A673 (cell line): ENCODE measurements at regions not wholly inside any gene's neighbourhood (a gene's known extent, or its start where the extent isn't known, plus 50 kb on each side); places are given as distances from the start of the nearest gene placed in this dataset.

Experiments
- BruUV-seq: library from RNA; stranded (reverse); fragments of 400-500 nt; replicated peaks from 2 replicates; lab custom pipeline; 2021; lab: Mats Ljungman, UMichigan
- CTCF ChIA-PET: fragments of 300-600 bp; sonication (Branson Sonifier 250); formaldehyde crosslinking; loops from one replicate; lab custom pipeline; 2022; ENCODE audit warnings: antibody characterized with exemption; lab: Charles Lee
- POLR2A ChIA-PET: fragments of 300-600 bp; sonication (Branson Sonifier 250); formaldehyde crosslinking; loops from one replicate; lab custom pipeline; 2022; ENCODE audit warnings: antibody characterized with exemption; ENCODE audit not compliant: low non-redundant PET; lab: Charles Lee
- DNase-seq: peaks from one replicate; pipeline ENCODE4 v3.0.0-alpha.2; 2015; ENCODE audit warnings: low spot score
- H3K27ac ChIP-seq: fragments of 200-600 bp; sonication (generic); 2 replicates; pipeline ENCODE4 v1.5.1; 2016; ENCODE audit warnings: mixed run types, low read depth, mild to moderate bottlenecking, mixed read lengths, antibody characterized with exemption, low read length; ENCODE audit not compliant: poor library complexity, severe bottlenecking
- H3K27me3 ChIP-seq: fragments of 200-600 bp; sonication (generic); replicated peaks from 2 replicates; pipeline ENCODE4 v1.6.1; 2017; ENCODE audit warnings: mixed run types, low read depth, mild to moderate bottlenecking, mixed read lengths, antibody characterized with exemption, low read length; ENCODE audit not compliant: insufficient read depth, poor library complexity
- H3K36me3 ChIP-seq: fragments of 200-600 bp; sonication (generic); 2 replicates; pipeline ENCODE4 v1.6.1; 2016; ENCODE audit warnings: mixed run types, mild to moderate bottlenecking, mixed read lengths, antibody characterized with exemption, low read length; ENCODE audit not compliant: insufficient read depth, poor library complexity, severe bottlenecking
- H3K4me1 ChIP-seq: fragments of 200-600 bp; sonication (generic); 2 replicates; pipeline ENCODE4 v1.6.1; 2017; ENCODE audit warnings: mixed run types, mild to moderate bottlenecking, mixed read lengths, antibody characterized with exemption, low read length; ENCODE audit not compliant: insufficient read depth, poor library complexity, severe bottlenecking
- H3K4me3 ChIP-seq: fragments of 200-600 bp; sonication (generic); 2 replicates; pipeline ENCODE4 v1.5.1; 2016; ENCODE audit warnings: low read depth, mixed run types, mild to moderate bottlenecking, mixed read lengths, low read length; ENCODE audit not compliant: poor library complexity, severe bottlenecking
- H3K9me3 ChIP-seq: fragments of 200-600 bp; sonication (generic); 2 replicates; pipeline ENCODE4 v1.6.1; 2016; ENCODE audit warnings: mixed run types, low read depth, mild to moderate bottlenecking, mixed read lengths, antibody characterized with exemption, low read length; ENCODE audit not compliant: poor library complexity, severe bottlenecking
- EZH2 ChIP-seq: fragments of 200-600 bp; sonication (generic); IDR thresholded peaks from 2 replicates; pipeline ENCODE4 v1.6.1; 2017; ENCODE audit warnings: borderline replicate concordance, low read depth, mild to moderate bottlenecking, mixed read lengths, antibody characterized with exemption, low read length; ENCODE audit not compliant: poor library complexity, severe bottlenecking
- intact Hi-C: fragments of 100-400 bp; cut with micrococcal nuclease; formaldehyde crosslinking; loops from one replicate; pipeline ENCODE4 v1.10.0; 2022; ENCODE audit not compliant: unreplicated experiment
- TF ChIP-seq, protein P1 (sequence below): fragments of 300-800, 200-600 bp; sonication (generic); conservative IDR thresholded peaks from 2 replicates; pipeline ENCODE4 v1.5.1; 2017; ENCODE audit warnings: low read depth, mild to moderate bottlenecking, antibody characterized with exemption, low read length, moderate library complexity, mixed read lengths

DNA sequence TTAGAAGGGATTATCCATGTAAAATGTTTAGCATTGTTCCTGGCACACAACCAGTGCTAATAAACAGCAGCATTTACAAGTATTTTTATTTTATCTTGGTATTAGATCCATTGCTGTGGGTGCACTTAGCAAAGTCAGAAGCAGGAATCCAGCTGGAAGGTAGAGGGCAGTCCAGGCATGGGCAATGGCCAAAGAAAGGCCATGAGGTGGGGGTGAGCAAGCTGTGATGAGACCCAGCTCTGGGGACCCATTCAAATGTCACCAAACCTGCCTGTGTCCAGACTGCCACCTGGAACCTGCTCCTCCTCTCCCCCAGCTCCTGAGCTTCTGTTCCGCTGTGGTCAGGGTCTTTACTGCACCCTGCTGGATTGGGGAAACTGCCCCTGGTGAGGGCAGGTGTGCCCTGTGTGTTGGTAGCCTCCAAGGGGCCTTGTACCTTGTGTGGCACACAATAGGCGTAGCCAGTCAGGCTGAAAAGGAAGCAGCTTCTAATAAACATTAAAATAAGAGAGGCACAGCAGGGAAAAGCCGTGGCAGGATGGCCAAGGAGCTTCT lies 118.0 kb upstream of the CRHR1 start:
- no peak overlapping the region for H3K4me3 ChIP-seq
- ChIA-PET CTCF (no interaction called here), POLR2A (no interaction called here)
- no peaks in the 10 kb centered on the region for H3K9me3 ChIP-seq
- intact Hi-C loops: no loop called here
- no peak overlapping the region for H3K27ac ChIP-seq
- H3K27me3 ChIP-seq: no peaks in the 10 kb centered on the region
- BruUV-seq: no TSS peak
- no peaks in the 10 kb centered on the region for H3K4me1 ChIP-seq
- H3K36me3 ChIP-seq: no peaks in the 10 kb centered on the region
- TF ChIP-seq, protein P1, sequence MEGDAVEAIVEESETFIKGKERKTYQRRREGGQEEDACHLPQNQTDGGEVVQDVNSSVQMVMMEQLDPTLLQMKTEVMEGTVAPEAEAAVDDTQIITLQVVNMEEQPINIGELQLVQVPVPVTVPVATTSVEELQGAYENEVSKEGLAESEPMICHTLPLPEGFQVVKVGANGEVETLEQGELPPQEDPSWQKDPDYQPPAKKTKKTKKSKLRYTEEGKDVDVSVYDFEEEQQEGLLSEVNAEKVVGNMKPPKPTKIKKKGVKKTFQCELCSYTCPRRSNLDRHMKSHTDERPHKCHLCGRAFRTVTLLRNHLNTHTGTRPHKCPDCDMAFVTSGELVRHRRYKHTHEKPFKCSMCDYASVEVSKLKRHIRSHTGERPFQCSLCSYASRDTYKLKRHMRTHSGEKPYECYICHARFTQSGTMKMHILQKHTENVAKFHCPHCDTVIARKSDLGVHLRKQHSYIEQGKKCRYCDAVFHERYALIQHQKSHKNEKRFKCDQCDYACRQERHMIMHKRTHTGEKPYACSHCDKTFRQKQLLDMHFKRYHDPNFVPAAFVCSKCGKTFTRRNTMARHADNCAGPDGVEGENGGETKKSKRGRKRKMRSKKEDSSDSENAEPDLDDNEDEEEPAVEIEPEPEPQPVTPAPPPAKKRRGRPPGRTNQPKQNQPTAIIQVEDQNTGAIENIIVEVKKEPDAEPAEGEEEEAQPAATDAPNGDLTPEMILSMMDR: no peak
- TF ChIP-seq EZH2: no peak
- no peak for DNase-seq

- Histone ChIP-seq H3K4me1 (no peaks in the 10 kb centered on the region), H3K27ac (no peak overlapping the region), H3K9me3 (no peaks in the 10 kb centered on the region), H3K4me3 (no peak overlapping the region), H3K27me3 (no peaks in the 10 kb centered on the region), H3K36me3 (no peaks in the 10 kb centered on the region)
- DNase-seq: no peak
- POLR2A ChIA-PET: no interaction called here
- TF ChIP-seq EZH2: no peak
- TF ChIP-seq, protein P1: no peak
- no TSS peak for BruUV-seq
- intact Hi-C loops: no loop called here
- CTCF ChIA-PET: no interaction called here
Measured at GRCh38 chr17:45666641-45667040, 117.5 kb upstream of the CRHR1 start.

DNA sequence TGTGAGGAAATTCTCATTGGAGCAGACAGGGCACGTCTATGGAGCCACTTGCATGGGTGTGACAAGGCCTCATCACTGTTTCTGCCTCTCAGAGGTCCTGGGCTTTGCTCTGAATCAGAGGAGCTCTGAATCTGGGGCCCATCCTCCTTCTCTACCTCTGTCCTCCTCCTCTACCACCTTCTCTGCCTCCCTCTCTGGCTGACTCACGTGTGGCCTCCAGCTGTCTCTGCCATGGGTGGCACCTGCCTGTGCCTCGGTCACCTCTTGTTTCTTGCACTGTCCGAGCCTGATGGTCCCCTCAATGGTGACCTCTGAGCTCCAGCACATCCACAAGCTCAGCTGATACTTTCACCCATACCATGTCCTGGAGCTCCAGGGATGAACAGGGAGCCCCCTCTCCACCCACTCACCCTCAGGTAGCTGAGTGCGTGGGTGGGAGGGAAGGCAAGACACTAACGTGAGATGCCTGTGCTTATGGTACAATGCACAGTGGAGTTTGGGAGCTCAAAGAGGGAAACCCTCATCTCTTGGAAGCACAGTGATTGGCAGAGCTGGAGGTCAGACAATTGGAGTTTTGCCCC lies 116.4 kb upstream of the CRHR1 start:
- Histone ChIP-seq H3K9me3 (no peaks in the 10 kb centered on the region), H3K4me3 (no peak overlapping the region), H3K27me3 (no peaks in the 10 kb centered on the region), H3K27ac (no peak overlapping the region), H3K4me1 (no peaks in the 10 kb centered on the region), H3K36me3 (no peaks in the 10 kb centered on the region)
- BruUV-seq: no TSS peak
- intact Hi-C loops: no loop called here
- ChIA-PET CTCF (no interaction called here), POLR2A (interaction anchor here (0.6 kb wide), 1 partner anchor 1553 kb away, joined by 3 read pairs; no protein-coding TSS in a partner anchor)
- no peak for DNase-seq
- no peak for TF ChIP-seq EZH2
- TF ChIP-seq, protein P1: no peak
